Left lung (tissue), 4 donors: ENCODE measurements at regions not wholly inside any gene's neighbourhood (a gene's known extent, or its start where the extent isn't known, plus 50 kb on each side); places are given as distances from the start of the nearest gene placed in this dataset.

ENCODE experiments used
- ATAC-seq: fragments of 200-7000 bp; cut with Tn5 transposase; one replicate; pipeline ENCODE4 v1.9.1; 2020; ENCODE audit warnings: moderate library complexity
- DNase-seq, 4 donors: peaks; one replicate each; pipeline ENCODE4 v3.0.0-alpha.2; 2013 to 2020
- H3K27ac ChIP-seq, 2 donors: fragments of 200-600 bp; sonication (generic) in 1 of 2; one replicate each; pipeline versions ENCODE4 v1.5.0 to v1.8.0; 2020 to 2021
- H3K27me3 ChIP-seq, 2 donors: fragments of 200-600 bp; sonication (generic) in 1 of 2; one replicate each; pipeline versions ENCODE4 v1.5.0 to v1.8.0; 2020 to 2021
- H3K36me3 ChIP-seq, 2 donors: fragments of 200-600 bp; sonication (generic) in 1 of 2; one replicate each; pipeline versions ENCODE4 v1.5.0 to v1.8.0; 2020 to 2021
- H3K4me1 ChIP-seq, 2 donors: fragments of 200-600 bp; one replicate each; pipeline ENCODE4 v1.8.0; 2021
- H3K4me3 ChIP-seq, 2 donors: fragments of 200-600 bp; sonication (generic) in 1 of 2; one replicate each; pipeline versions ENCODE4 v1.5.0 to v1.8.0; 2020 to 2021; ENCODE audit warnings: mild to moderate bottlenecking in 1 of 2
- H3K9me3 ChIP-seq, 2 donors: fragments of 200-600 bp; sonication (generic) in 1 of 2; one replicate each; pipeline versions ENCODE4 v1.5.0 to v1.8.0; 2020 to 2021
- intact Hi-C, 2 donors: fragments of 100-400 bp; cut with DNase I; formaldehyde crosslinking; loops; one replicate each; pipeline versions ENCODE4 v1.11.2 to v1.14.2; 2022
- TF ChIP-seq, protein P1 (sequence below), 2 donors: fragments of 200-600 bp; sonication (generic) in 1 of 2; IDR thresholded peaks; one replicate each; pipeline versions ENCODE4 v1.5.0 to v1.8.0; 2021; ENCODE audit warnings: antibody characterized with exemption in 2 of 2
- donor health status: DM: no; HTN: yes; CAD: no.
- donor health status: DM: no; HTN: no; CAD: no.

DNA sequence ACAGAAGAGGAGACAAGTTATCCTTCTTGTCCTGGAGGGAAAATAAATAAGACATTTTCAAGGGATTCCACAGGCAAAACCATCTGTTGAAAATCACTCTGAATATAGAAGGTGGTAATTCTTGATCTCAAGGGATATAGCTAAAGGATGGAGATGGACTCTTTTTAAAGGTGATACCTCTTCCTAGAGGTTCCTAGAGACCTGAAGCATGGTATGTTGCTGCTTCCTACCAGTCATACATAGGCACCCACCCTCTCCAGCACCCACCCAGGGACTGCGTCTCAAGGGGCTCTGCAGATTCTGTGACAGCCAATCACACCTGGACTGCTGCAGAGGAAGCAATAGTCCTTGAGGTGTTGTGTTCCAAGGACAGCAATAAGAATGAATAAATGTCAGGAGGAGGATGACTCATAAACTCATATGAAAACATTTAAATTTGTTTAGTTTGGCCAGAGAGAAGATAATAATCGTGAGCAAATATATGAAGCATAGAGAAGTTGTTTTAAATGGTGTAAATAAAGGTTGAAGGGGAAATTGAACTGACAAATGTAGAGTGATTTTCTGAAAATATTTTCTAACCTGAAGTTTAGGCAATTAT, 741.6 kb upstream of the CBLB start:
- intact Hi-C loops, result no loop called here
- DNase-seq (no peak), ATAC-seq (no peak)
- Histone ChIP-seq H3K27ac (no peak overlapping the region), H3K36me3 (no peaks in the 10 kb centered on the region), H3K4me3 (no peak overlapping the region), H3K27me3 (no peaks in the 10 kb centered on the region), H3K4me1 (no peaks in the 10 kb centered on the region), H3K9me3 (peaks cover 0 to 6% of the 10 kb centered on the region in 2 donors)
- TF ChIP-seq, protein P1, sequence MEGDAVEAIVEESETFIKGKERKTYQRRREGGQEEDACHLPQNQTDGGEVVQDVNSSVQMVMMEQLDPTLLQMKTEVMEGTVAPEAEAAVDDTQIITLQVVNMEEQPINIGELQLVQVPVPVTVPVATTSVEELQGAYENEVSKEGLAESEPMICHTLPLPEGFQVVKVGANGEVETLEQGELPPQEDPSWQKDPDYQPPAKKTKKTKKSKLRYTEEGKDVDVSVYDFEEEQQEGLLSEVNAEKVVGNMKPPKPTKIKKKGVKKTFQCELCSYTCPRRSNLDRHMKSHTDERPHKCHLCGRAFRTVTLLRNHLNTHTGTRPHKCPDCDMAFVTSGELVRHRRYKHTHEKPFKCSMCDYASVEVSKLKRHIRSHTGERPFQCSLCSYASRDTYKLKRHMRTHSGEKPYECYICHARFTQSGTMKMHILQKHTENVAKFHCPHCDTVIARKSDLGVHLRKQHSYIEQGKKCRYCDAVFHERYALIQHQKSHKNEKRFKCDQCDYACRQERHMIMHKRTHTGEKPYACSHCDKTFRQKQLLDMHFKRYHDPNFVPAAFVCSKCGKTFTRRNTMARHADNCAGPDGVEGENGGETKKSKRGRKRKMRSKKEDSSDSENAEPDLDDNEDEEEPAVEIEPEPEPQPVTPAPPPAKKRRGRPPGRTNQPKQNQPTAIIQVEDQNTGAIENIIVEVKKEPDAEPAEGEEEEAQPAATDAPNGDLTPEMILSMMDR (IDR thresholded peaks at IDR 0.05), result no peak

DNA sequence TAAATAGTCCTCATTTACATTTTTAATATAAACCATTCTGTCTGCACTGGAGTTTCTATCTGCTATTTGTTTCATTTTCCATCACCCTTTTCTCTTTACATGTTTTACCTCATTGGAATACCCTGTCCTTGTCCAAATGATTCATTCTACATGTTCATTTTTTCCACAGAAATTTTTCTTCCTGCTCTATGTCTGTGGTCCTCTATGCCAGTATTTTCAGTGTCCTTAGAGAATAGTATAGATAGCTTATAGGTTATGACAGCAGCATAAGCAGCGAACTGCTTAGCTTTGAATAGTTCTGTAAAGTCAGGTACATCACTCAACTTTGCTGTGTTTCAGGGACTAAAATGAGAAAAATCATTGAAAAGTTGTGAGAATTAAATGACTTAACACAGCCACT, 742.3 kb upstream of the CBLB start:
- TF ChIP-seq, protein P1 (IDR thresholded peaks at IDR 0.05), result no peak
- H3K4me1 ChIP-seq, result no peaks in the 10 kb centered on the region
- no peak overlapping the region for H3K27ac ChIP-seq
- intact Hi-C loops, result no loop called here
- H3K4me3 ChIP-seq, result no peak overlapping the region
- no peaks in the 10 kb centered on the region for H3K27me3 ChIP-seq
- DNase-seq (no peak), ATAC-seq (no peak)
- H3K36me3 ChIP-seq, result no peaks in the 10 kb centered on the region
- peaks cover 0 to 6% of the 10 kb centered on the region in 2 donors for H3K9me3 ChIP-seq

DNA sequence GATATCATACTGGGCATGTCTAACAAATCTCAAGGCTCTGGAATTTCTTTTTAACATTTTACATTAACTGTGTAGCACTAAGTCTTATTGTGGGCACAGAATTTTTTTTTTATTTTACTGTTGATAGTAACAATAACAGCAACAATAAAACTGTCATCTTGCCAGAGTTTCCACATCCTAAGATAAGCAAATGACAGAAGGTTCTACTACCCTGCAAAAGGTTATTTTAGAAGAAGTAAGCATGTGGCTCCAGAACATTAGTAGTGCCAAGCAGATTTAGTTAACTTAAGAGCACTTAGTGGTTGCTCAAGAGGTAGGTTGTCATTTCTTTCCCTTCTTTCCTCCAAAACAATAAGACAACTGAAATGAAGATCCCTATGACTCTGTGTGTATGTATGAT, 743.0 kb upstream of the CBLB start:
- TF ChIP-seq, protein P1 (IDR thresholded peaks at IDR 0.05), result no peak
- Histone ChIP-seq H3K4me3 (no peak overlapping the region), H3K27me3 (no peaks in the 10 kb centered on the region), H3K4me1 (no peaks in the 10 kb centered on the region), H3K9me3 (peaks cover 0 to 6% of the 10 kb centered on the region in 2 donors), H3K27ac (no peak overlapping the region), H3K36me3 (no peaks in the 10 kb centered on the region)
- intact Hi-C loops, result no loop called here
- DNase-seq (peak in 1 of 4 donors; percentile 27), ATAC-seq (peak; percentile 47)

DNA sequence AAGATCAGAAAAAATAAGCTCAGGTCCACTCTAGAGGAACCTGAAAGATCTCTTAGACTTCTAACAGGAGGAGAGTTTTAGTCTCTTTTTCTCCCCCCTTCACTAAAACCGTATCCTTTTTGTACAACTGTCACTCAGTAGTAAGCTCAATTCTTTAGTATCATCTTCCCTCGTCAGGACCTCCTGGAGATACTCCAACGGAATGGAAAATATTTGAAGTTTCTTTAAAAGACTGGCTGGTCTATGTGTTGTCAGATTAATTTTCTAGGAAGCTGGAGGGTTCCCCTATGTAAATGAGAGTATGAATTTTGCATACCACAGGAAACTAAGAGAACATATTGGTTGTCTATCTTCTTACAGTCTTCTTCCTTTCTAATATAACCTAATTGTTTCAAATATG, 747.7 kb upstream of the CBLB start:
- H3K27me3 ChIP-seq, result no peaks in the 10 kb centered on the region
- intact Hi-C loops, result no loop called here
- H3K27ac ChIP-seq, result no peak overlapping the region
- ATAC-seq (no peak), DNase-seq (no peak)
- H3K4me3 ChIP-seq, result no peak overlapping the region
- H3K36me3 ChIP-seq, result no peaks in the 10 kb centered on the region
- TF ChIP-seq, protein P1 (IDR thresholded peaks at IDR 0.05), result no peak
- no peaks in the 10 kb centered on the region for H3K4me1 ChIP-seq
- peaks cover 0 to 6% of the 10 kb centered on the region in 2 donors for H3K9me3 ChIP-seq

DNA sequence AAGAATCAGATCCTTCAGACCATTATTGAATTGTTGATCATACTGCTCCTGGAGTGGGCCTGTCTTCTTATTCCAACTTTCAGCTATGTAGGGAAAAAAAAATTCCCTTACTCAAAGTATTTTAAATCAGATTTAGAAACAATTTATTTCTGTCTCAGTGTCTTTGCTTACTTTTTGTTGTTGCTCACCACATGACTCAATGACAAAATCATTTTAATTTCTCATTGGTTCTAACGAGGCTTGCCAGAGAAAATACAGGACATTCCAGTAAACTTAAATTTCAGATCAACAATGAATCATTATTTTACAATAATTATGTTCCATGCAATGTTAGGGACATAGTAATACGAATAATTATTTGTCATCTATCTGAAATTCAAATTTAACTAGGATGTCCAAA, 748.5 kb upstream of the CBLB start:
- H3K9me3 ChIP-seq, result peaks cover 0 to 6% of the 10 kb centered on the region in 2 donors
- ATAC-seq (no peak), DNase-seq (no peak)
- no peaks in the 10 kb centered on the region for H3K36me3 ChIP-seq
- H3K4me1 ChIP-seq, result no peaks in the 10 kb centered on the region
- TF ChIP-seq, protein P1 (IDR thresholded peaks at IDR 0.05), result no peak
- no peak overlapping the region for H3K4me3 ChIP-seq
- no peak overlapping the region for H3K27ac ChIP-seq
- H3K27me3 ChIP-seq, result no peaks in the 10 kb centered on the region
- intact Hi-C loops, result no loop called here
